ENCODE measurements at regions not wholly inside any gene's neighbourhood (a gene's known extent, or its start where the extent isn't known, plus 50 kb on each side); places are given as distances from the start of the nearest gene placed in this dataset.
A peak's percentile ranks its signal among the peaks of the same experiment; 100 is the strongest.

- no peaks in the 10 kb centered on the region for H3K36me3 ChIP-seq (ENCODE audit: control insufficient read depth, insufficient read depth, low read length)
- H3K27me3 ChIP-seq (ENCODE audit: control insufficient read depth, insufficient read depth, low read length) = no peaks in the 10 kb centered on the region
- DNase-seq (ENCODE audit: low read depth) = no peak
- no peak for FAIRE-seq
- TF ChIP-seq CTCF (IDR thresholded peaks at IDR 0.05; ENCODE audit: insufficient read depth, low read length, severe bottlenecking) = no peak
- no peak overlapping the region for H3K4me3 ChIP-seq (ENCODE audit: low read depth, low read length)
Observed at GRCh38 chr2:33925311-33925710, 326.2 kb upstream of the FAM98A start.

- H3K36me3 ChIP-seq (ENCODE audit: control insufficient read depth, insufficient read depth, low read length) = no peaks in the 10 kb centered on the region
- no peak for DNase-seq (ENCODE audit: low read depth)
- FAIRE-seq = peak; percentile 28
- TF ChIP-seq CTCF (IDR thresholded peaks at IDR 0.05; ENCODE audit: insufficient read depth, low read length, severe bottlenecking) = no peak
- H3K27me3 ChIP-seq (ENCODE audit: control insufficient read depth, insufficient read depth, low read length) = no peaks in the 10 kb centered on the region
- no peak overlapping the region for H3K4me3 ChIP-seq (ENCODE audit: low read depth, low read length)
Observed at GRCh38 chr2:33924586-33925169, 325.6 kb upstream of the FAM98A start.

- H3K4me3 ChIP-seq (ENCODE audit: low read depth, low read length) = no peak overlapping the region
- DNase-seq (ENCODE audit: low read depth) (no peak), FAIRE-seq (no peak)
- H3K36me3 ChIP-seq (ENCODE audit: control insufficient read depth, insufficient read depth, low read length) = no peaks in the 10 kb centered on the region
- no peak for TF ChIP-seq CTCF (IDR thresholded peaks at IDR 0.05; ENCODE audit: insufficient read depth, low read length, severe bottlenecking)
- no peaks in the 10 kb centered on the region for H3K27me3 ChIP-seq (ENCODE audit: control insufficient read depth, insufficient read depth, low read length)
Observed at GRCh38 chr2:33917252-33917651, 318.2 kb upstream of the FAM98A start.

GRCh38 chr2:33913071-33913616 lies 314.0 kb upstream of the FAM98A start:
- no peak for FAIRE-seq
- no peaks in the 10 kb centered on the region for H3K36me3 ChIP-seq (ENCODE audit: control insufficient read depth, insufficient read depth, low read length)
- H3K27me3 ChIP-seq (ENCODE audit: control insufficient read depth, insufficient read depth, low read length) = no peaks in the 10 kb centered on the region
- H3K4me3 ChIP-seq (ENCODE audit: low read depth, low read length) = no peak overlapping the region
- no peak for TF ChIP-seq CTCF (IDR thresholded peaks at IDR 0.05; ENCODE audit: insufficient read depth, low read length, severe bottlenecking)
- DNase-seq (ENCODE audit: low read depth) = no peak

GRCh38 chr2:33911327-33911726 lies 312.2 kb upstream of the FAM98A start:
- TF ChIP-seq CTCF (IDR thresholded peaks at IDR 0.05; ENCODE audit: insufficient read depth, low read length, severe bottlenecking) = no peak
- DNase-seq (ENCODE audit: low read depth) (no peak), FAIRE-seq (no peak)
- no peaks in the 10 kb centered on the region for H3K27me3 ChIP-seq (ENCODE audit: control insufficient read depth, insufficient read depth, low read length)
- H3K4me3 ChIP-seq (ENCODE audit: low read depth, low read length) = no peak overlapping the region
- no peaks in the 10 kb centered on the region for H3K36me3 ChIP-seq (ENCODE audit: control insufficient read depth, insufficient read depth, low read length)
